ENCODE measurements at regions not wholly inside any gene's neighbourhood (a gene's known extent, or its start where the extent isn't known, plus 50 kb on each side); places are given as distances from the start of the nearest gene placed in this dataset.
"Not testable (repeated sequence)": the region's sequence is repeated elsewhere in the genome, so short reads cannot be mapped to it uniquely, and the experiment has no call there.

DNA sequence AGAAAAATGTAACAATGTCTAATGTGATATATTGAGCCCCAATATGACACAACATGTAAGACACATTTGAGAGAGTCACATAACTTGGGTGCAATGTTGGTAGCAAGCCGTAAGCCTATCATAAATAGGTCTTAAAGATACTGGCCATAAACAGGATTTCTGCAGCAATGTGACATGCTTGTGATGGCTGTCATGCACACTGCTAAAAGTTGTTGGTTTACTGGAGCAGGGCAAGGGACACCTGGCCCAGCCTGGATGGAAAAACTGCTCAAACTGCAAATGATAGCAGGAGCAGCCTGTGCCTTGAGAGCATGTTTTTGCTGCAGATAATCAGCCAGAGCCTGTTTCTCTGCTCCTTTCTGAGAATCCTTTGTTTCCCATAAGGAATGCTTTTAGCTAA is 136.7 kb upstream of the ZNF91 start:
- no peak for DNase-seq

DNA sequence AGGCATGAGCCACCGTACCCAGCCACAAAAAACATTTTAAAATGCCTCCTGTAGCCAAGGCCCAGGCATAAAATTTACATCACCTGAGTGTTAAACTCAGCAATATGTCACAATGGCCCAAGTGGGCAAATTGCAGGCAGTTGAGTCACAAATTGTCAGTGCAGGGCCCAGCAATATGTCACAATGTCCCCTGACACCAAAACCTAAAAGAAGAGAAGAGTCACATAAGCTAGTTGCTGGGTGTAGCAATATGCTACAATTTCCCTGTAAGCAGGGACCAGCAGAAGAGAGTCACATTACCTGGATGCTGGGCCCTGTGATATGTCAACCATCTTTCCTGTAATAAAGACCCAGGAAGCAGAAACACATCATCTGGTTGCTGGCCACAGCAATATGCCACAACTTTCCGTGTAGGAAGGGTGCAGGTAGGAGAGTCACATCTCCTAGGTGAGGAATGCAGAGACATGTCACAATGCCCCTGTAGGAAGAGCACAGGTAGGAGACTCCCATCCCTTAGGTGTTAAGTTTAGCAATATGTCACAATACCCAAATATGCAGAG is 136.0 kb upstream of the ZNF91 start:
- DNase-seq = no peak

DNA sequence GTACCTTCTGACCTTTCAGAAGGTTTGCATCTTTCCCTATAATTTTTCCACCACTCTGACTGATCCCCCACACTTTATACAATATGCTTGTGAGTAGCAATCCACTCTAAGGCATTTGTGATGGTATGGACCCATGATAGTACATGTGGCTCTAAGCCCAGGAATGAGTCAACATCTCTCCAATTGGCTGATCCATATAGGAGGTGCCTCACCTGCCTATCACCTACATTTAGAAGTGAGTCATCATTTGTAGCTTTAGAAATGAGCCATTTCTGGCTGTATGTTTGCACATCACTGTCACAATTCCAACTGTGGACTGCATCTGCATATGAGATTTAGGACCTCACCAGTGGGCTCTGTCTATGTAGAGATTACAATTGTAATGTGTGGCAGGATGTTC is 133.1 kb upstream of the ZNF91 start:
- DNase-seq = no peak

DNA sequence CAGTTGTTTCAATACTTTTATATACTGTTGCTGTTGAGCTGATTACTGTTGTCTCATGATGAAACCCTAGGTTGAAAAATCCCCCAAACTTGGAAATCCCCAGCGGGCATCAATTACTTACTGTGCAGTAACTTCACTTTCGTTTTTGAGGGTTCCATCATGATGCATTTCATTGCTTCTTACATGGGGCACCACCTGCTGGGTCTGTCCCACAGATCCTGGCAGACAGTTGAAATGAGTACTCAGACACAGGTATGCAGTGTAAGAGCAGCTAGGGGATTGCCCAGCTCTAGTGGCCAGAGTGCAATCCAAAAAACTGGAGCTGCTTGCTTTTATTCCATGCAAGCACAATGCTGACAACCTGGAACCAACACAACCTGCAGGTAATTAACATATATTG is 132.5 kb upstream of the ZNF91 start:
- no peak for DNase-seq

DNA sequence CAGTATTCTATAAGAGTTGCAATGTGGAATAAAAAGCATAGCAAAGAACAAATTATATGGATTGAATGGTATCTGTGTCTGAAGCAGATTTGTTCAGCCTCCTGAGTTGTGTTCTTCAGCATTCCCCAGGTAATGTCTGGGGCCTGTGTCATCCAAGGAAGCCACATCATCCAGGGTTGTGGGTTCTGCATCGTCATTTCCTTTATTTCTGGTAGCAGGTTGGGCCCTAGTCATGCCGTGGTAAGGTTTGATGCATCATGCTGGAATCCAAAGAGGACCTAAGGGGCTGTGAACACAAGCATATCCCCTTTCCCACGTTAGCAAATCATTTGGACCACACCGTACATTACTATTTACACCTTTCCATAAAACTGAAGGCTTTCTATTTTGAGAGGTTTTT is 131.0 kb upstream of the ZNF91 start:
- DNase-seq = no peak

DNA sequence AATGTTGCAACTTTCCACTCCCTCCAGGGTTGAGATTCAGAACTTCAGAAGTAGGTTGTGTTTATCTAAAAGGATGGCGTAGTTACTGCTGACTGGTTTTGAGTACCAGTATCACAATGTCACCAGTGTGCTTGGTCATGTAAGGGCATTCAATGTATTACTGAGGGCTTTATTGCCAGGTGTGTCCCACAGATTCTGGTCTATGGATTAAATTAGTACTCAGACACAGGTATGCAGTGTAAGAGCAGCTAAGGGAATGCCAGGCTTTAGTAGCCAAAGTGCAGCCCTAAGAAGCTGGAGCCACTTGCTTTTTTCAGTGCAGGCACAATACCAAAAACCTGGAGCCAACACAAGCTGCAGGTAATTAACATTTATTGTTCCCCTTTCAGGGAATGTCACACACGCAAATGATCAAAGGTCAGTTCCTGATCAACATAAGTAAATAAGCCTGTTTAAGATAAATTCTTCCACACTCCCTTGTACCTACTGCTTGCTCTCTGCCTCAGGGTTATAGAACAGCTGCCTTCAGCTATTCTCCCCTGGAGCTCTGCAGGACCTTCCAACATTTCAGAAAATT is 130.1 kb upstream of the ZNF91 start:
- no peak for DNase-seq

DNA sequence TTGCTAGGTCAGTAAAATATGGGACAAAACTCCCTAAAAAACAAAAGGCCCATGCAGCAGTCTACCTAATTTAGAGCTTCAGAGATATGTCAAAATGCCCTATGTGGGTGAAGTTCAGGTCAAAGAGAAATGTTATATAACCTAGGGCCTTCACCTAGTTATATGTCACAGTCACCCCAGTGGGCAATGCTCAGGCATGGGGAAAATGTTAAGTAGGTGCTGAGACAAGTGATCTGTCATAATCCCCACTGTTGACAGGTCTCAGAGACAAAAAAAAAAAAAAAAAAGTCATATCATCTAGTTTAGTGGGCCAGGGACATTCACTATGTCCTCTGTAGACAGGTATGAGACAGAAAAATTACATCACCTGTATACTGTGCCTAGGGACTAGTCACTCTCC is 128.6 kb upstream of the ZNF91 start:
- no peak for DNase-seq

DNA sequence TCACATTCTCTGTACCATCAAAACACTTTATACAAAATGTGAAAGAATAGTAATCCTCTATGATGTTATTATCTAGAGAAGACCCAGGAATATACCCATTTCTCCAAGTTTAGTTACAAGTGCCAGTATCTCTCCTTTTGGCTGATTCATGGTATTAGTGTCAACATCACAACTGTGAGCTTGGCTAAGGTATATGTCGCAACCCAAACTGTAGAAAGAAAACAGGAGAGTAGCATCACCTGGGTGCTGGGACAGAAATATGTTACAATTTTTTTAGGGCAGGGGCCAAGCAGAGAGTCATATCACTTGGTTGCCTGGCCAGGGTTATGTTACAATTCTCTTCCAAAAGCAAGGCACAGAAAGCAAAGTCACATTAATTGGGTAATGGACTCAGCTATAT is 127.2 kb upstream of the ZNF91 start:
- no peak for DNase-seq

DNA sequence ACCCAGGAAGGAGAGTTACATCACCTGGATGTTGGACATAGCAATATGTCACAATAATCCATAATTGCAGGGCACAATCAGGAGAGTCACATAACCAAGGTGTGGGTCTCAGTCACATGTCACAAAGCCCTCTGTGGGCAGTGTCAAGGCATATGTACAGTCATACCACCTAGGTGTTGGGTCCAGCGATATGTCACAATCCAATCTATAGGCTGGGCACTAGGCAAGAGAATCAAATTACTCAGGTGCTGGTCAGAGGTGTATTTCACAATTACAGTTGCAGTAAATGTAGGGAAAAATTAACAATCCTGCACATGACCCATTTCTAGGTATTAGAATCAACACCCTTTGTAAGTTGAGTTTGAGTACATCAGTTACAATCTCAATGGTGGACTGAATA is 126.2 kb upstream of the ZNF91 start:
- no peak for DNase-seq

DNA sequence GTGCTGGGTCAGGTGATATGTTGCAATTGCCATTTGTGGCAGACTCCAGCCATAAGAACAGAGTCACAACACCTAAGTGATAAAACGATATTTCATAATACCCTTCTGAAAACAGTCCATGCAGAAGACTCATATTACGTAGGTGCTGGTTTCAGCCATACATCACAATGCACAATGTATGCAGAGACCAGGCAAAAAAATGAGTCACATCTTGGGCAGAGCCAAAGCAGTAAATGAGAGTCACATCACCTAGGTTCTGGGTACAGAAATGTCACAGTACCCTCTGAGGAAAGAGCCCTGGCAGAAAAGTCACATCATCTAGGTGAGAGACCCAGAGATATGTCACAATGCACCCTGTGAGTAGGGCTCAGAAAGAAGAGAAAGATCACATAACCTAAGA is 125.2 kb upstream of the ZNF91 start:
- no peak for DNase-seq

DNA sequence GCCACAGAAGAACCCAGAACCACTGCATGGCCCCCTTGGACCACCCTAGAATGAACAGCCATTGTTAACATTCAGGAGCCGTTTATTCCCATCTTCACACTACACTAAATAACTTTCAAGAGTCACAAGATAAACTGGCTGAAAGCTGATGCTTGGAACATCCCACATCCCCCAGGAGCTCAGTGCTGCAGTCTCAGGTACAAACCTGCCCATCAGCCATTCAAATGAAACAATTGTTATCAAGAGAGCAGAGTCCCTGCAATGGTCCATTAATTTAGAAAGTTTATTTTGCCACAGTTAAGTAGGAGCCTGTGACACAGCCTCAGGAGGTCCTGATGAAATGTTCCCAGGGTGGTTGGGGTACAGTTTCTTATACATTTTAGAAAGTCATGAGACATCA is 123.8 kb upstream of the ZNF91 start:
- no peak for DNase-seq

DNA sequence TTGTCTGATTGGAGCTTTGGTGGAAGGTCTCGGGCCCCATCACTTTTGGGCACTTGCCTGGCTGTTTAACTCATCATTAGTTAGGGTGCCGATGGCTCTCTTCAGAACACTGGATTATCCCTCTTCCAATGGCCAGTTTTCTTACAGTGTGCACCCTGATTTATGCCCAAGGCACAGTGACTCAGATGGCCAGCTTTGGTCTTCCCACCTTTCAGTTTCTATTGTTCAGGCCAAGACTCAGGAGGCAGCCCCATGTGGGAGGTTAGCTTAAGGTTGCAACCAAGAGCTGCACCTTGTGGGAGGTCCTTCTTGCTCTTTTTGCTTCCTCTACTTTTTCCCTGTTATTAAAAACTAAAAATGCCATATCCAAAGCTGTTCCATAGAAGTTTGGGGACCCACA is 121.0 kb upstream of the ZNF91 start:
- DNase-seq = no peak

DNA sequence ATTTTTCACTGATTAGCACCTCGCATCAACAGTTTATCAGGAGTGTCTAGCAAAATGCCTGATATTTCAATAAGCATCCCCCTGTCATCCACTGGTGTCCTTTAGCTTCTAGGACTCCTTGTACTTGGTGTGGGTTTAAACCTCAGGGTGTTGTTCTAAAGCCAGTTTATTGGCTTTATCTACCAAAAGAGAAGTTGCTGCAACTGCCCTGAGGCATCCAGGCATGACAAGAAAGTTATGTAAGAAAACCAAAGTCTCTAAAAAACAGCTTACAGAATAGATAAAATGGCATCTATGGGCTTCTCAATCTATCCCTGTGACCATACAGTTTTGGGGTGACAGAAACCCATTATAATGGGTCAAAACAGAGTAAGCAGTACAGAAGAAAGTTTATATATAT is 120.3 kb upstream of the ZNF91 start:
- DNase-seq = no peak

DNA sequence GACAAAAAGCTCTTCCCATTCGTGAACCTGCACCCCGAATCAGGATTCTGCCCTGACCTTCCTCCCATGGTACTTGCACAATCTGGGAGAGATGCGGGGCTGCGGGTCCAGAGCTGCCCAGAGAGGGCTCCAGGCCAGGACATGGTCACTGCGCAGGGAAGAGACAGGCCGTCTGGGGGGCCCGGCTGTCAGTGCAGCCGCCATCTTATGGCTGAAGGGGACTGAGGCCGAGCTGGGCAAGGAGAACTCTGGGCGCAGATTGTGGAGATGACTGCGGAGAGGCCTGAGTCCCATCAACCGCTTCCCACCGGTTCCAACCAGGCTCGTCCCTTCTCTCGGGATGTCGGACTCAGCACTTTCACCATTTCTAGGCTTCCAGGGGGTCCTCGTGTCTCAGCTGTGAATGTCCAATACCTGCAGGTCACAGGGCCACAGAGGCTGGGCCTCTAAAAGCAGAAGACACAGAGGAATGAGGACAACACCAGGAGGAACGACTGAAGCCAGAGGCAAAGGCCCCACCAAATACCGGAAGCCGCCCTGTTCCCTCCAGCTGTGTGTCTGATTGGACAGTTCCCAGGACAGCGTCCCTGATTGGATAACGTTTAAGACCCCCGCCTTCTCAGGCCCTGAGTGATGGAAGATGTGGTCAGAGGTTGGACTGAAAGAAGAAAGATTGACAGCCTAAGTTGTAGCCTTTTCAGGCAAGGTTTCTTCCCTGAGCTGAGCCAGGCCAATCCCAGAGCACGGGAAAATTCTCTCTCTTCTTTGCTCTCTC is 117.1 kb upstream of the ZNF91 start:
- DNase-seq = no peak

DNA sequence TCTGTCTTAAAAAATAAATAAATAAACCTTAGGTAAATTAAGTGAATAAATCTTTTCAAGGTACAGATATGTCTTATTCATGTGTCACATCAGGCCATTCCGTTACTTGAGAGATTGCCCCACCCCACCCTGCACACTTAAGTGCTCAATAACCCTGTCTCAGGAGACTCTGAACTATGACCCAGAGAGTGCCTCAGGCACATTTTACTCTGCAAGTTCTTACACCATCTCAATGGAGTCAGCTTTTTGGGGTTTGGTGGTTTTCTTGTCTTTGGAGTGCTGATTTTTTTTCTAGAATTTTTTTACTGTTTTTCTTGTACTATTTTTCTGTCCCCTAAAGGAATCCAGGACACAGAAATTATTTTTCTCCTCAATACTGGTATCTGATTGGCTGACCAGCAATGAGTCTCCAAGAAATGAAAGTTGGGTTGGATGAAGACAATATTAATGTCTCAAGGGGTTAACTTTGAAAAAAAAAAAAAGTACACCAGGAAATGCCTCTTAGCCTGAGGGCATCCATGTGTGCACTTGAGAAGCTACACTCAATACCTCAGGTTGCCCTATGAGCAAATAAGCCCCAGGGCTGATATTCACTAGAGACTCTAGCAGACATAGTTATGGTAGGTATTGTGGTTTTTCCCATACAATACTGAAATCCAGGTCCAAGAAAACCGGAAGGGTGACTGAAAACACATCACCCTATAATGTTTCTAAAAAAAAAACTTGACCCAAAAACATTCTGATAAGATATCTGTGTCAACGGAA is 114.6 kb upstream of the ZNF91 start:
- DNase-seq = no peak

DNA sequence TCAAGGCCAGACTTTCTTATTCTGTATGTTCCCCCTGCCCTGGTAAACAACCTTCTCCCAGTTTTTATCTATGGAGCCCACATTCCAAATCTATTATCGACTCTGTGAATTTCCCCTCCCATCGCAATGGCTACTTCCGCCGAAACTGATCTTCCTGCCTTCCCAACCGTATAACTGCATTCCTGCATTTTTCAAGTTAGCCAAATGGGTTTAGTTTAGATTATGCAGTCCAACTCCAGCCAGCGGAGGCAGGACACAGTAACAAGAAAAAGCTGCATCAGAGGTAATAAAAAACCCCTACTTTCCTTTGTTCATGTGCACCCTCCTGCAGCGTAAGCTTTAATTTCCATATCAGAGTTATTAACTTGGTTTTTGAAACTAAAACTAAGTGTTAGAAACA is 112.2 kb upstream of the ZNF91 start:
- DNase-seq = no peak

DNA sequence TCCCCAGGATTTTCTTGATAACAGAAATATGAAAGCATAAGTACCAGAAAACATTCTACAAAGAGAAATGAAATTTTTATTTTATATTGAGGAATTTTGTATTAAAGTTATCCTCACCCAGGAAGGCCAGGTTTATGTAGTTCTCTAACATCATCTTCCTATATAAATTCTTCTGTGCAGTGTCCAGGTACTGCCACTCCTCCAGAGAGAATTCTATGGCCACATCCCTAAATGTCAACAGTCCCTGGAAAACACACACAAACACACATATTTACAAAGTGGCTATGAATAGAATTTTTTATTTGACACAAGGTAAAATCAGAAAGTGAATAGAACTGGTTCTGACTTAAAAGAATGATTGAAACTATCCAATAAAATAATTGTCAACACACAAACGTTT is 110.5 kb upstream of the ZNF91 start:
- DNase-seq = no peak

DNA sequence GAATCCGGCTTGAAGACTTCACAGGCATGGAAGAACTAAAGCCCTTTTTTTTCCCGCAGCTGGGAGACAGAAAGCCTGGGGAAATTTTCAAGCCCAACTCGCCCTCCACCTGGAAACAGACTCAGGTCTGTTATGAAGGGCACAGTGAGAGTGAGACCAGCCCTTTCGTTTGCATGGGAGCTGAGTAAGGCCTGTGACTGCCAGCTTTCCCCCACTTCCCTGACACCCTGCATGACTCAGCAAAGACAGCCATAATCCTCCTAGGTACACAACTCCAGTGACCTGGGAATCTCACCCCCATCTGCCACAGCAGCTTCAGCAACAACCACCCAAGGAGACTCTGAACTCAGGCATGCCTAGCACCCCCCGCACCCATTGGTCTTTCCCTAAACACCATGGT is 87.6 kb upstream of the ZNF91 start:
- no peak for DNase-seq

DNA sequence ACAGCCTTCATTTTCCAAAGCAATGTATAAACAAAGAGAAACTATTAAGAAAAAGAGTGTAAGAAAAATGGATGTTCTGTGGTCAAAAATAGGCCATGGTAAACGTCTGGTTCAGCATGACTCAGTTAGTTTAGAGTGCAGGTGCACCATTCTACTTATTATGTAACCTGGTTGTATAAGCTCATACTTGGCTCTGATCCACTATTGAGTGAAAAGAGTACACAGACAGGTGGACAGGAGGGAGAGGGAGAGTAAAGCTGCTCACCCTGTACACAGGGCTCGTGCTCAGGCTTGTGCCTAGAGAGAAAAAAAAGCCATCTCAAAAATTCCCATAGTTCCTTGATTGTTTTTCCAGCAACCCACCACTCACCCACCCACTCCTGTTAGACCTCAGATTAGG is 85.8 kb upstream of the ZNF91 start:
- DNase-seq = no peak

DNA sequence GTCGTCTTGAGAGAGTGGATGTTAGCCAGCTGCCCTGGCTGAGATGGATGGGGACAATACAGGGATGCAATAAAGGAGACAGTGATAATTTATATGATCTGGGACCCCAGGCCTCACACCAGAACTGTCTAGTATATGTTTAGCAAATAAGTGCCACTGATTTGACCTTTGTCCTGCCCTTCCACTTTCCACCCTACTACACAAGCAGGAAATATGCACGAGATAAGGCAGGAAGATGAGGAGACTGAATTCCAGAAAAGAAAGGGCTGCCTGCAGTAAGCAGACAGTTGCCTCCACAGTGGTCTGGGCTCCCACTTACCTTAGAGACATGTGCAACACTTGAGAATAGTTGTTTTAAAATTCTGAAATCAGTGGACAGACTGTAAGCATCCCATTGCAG is 80.2 kb upstream of the ZNF91 start:
- no peak for DNase-seq

DNA sequence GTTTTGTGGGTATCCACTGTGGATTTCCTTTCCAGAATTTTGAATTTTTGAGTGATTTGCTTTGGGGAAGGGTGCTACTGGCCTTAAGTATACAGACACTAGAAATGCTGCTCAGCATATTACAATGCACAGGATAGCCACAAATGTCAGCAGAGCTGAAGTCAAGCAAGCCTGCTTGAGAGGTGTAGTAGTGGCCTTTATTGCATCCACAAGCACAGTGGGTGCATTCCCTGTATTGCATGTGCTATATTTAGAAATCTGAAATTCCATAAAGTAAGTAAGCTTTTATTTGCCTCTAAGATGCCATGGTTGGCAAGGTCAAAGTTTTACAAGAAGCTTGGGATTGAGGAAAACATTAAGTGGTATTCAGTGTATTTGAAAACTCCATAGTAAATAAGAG is 79.5 kb upstream of the ZNF91 start:
- DNase-seq = no peak

DNA sequence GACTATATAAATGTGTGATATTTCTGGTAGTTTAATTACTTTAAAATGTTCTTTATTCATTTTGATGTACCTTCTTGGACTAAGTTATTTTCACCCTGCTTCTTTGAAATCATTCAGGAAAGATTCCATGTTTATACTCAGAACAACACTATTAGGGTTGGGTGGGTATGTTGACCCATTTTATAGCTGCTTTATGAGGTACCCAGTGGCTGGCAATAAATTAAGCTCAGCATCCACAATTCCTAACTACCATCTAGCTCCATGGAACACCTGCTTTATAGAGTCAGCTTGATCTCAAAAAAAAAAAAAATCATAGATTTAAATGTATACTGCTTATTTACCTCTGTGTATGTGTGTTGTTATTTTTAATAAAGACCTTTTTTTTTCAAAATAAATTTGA is 78.9 kb upstream of the ZNF91 start:
- no peak for DNase-seq

DNA sequence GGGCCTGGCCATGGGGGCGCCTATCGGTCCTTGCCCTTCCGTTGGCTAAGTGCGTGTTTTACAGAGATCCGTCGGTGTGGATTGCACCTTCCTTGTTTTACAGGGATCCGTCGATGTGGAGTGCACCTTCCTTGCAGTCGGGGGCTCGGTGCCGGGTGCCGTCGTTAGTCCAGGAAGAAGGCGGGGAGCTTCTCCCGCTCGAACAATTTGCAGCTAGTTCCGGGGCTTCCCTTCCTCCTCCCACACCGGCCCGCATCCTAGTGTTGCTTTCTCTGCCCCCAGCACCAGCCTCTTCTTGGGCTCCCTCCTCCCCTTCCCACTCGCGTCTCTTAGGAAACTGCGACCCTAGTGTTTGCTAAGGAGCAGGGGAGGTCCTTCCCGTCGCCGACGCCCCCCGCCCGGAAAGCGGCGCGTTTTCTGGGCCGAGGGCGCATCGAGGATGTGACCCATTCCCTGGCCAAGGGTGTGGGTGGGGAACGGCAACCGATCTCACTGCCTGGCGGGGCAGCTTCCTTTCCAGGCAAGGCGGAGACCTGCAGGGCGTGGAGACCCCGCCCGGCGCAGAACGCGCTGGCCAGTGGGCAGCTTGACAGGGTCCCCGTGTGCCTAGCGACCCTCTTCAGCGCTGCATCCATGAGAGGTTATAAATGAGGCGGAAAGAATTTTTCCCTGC is 75.7 kb upstream of the ZNF91 start:
- DNase-seq = no peak

DNA sequence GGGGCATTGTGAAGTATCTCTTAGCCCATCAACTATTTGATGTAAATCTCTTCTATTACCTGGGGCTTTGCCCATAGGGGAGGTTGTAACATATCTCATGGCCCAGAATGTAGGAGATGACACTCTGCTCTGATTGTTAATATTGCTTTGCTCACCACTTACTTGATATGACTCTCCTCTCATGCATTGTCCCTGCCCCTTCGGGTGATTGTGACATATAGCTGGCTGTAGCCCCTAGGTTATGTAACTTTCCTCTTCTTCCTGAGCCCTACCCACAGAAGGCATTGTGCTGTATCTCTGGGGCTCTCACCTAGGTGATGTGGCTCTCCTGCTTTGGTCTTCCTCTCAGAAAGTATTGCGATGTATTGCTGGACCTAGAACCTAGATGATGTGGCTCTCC is 69.1 kb upstream of the ZNF91 start:
- DNase-seq = not testable (repeated sequence)
